Stomach (tissue), 4 donors: ENCODE measurements at regions not wholly inside any gene's neighbourhood (a gene's known extent, or its start where the extent isn't known, plus 50 kb on each side); places are given as distances from the start of the nearest gene placed in this dataset.

ENCODE experiments used
- CTCF ChIP-seq, 7 experiments: fragments of 450-650 bp in 4 of 7; fragments of 200-600 bp in 3 of 7; sonication (generic) in 3 of 7; IDR thresholded peaks; one replicate each; pipeline ENCODE4 v1.5.1; 2016 to 2019; ENCODE audit warnings: antibody characterized with exemption in 7 of 7, control low read depth in 2 of 7, mild to moderate bottlenecking in 1 of 7
- POLR2AphosphoS5 ChIP-seq, 3 donors: sonication (generic); formaldehyde crosslinking; IDR thresholded peaks; one replicate each; pipeline ENCODE4 v1.6.1; 2016; ENCODE audit warnings: antibody characterized with exemption in 3 of 3

GRCh38 chr2:106322281-106322680 is 128.2 kb upstream of the UXS1 start:
- peak in 1 of 3 donors; percentile 19 for TF ChIP-seq POLR2AphosphoS5 (IDR thresholded peaks at IDR 0.05)
- TF ChIP-seq CTCF (IDR thresholded peaks at IDR 0.05): no peak
